Lower lobe of right lung (tissue), 2 donors: ENCODE measurements at regions not wholly inside any gene's neighbourhood (a gene's known extent, or its start where the extent isn't known, plus 50 kb on each side); places are given as distances from the start of the nearest gene placed in this dataset.
"Not testable (repeated sequence)": the region's sequence is repeated elsewhere in the genome, so short reads cannot be mapped to it uniquely, and the experiment has no call there.

Experiments
- ATAC-seq, 2 donors: fragments of 200-7000 bp; cut with Tn5 transposase; one replicate each; pipeline ENCODE4 v1.9.1; 2020 to 2022; ENCODE audit warnings: mild to moderate bottlenecking in 2 of 2, moderate library complexity in 2 of 2
- DNase-seq: peaks from one replicate; pipeline ENCODE4 v3.0.0-alpha.2; 2020
- H3K27ac ChIP-seq: fragments of 200-600 bp; one replicate; pipeline ENCODE4 v1.8.0; 2022
- H3K27me3 ChIP-seq: fragments of 200-600 bp; one replicate; pipeline ENCODE4 v1.8.0; 2022; ENCODE audit warnings: low read depth
- H3K36me3 ChIP-seq: fragments of 200-600 bp; one replicate; pipeline ENCODE4 v1.8.0; 2022; ENCODE audit warnings: mild to moderate bottlenecking
- H3K4me1 ChIP-seq: fragments of 200-600 bp; one replicate; pipeline ENCODE4 v1.8.0; 2022
- H3K4me3 ChIP-seq: fragments of 200-600 bp; one replicate; pipeline ENCODE4 v1.8.0; 2022; ENCODE audit warnings: mild to moderate bottlenecking
- H3K9me3 ChIP-seq: fragments of 200-600 bp; one replicate; pipeline ENCODE4 v1.8.0; 2022
- CTCF ChIP-seq: fragments of 200-600 bp; IDR thresholded peaks from one replicate; pipeline ENCODE4 v1.8.0; 2022; ENCODE audit warnings: antibody characterized with exemption, mild to moderate bottlenecking
- intact Hi-C: fragments of 100-400 bp; cut with DNase I; formaldehyde crosslinking; loops from one replicate; pipeline ENCODE4 v1.11.0; 2022
- donor health status: DM: no; HTN: yes; CAD: no; lungs with severe emphysema.

DNA sequence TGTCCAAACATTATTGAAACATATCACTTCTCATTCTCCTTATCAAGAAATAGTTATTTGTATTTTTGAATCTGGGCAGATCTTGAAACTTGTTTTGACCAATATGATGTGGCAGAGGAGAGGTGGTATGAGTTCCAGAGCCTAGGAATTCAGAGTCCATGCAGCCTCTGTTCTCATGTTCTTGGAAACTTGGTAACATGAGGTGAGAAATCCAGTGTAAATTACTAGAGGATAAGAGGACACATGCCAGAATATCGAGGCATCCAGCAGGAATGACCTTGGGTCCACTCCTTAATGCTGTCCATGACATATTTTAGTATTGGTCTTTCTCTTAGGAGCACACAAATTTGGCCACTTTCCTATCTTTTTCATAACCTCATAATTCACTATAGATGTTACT is 1374.6 kb downstream of the FSCB start:
- H3K27ac ChIP-seq = no peak overlapping the region
- intact Hi-C loops = no loop called here
- DNase-seq (no peak), ATAC-seq (no peak)
- no peaks in the 10 kb centered on the region for H3K27me3 ChIP-seq
- no peaks in the 10 kb centered on the region for H3K36me3 ChIP-seq
- TF ChIP-seq CTCF = no peak
- no peak overlapping the region for H3K4me3 ChIP-seq
- no peaks in the 10 kb centered on the region for H3K4me1 ChIP-seq
- H3K9me3 ChIP-seq = peaks cover 4% of the 10 kb centered on the region

DNA sequence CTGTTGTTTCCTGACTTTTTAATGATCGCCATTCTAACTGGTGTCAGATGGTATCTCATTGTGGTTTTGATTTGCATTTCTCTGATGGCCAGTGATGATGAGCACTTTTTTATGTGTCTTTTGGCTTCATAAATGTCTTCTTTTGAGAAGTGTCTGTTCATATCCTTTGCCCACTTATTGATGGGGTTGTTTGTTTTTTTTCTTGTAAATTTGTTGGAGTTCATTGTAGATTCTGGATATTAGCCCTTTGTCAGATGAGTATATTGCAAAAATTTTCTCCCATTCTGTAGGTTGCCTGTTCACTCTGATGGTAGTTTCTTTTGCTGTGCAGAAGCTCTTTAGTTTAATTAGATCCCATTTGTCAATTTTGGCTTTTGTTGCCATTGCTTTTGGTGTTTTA is 1378.7 kb downstream of the FSCB start:
- H3K36me3 ChIP-seq, H3K27ac ChIP-seq, H3K4me3 ChIP-seq, H3K9me3 ChIP-seq, H3K27me3 ChIP-seq, ATAC-seq, DNase-seq, H3K4me1 ChIP-seq, intact Hi-C loops: not testable (repeated sequence)

- H3K27ac ChIP-seq, ATAC-seq, H3K36me3 ChIP-seq, H3K9me3 ChIP-seq, H3K27me3 ChIP-seq, H3K4me3 ChIP-seq, DNase-seq, intact Hi-C loops, H3K4me1 ChIP-seq: not testable (repeated sequence)
These were observed 1379.2 kb downstream of the FSCB start for GRCh38 chr14:43127874-43128273.

DNA sequence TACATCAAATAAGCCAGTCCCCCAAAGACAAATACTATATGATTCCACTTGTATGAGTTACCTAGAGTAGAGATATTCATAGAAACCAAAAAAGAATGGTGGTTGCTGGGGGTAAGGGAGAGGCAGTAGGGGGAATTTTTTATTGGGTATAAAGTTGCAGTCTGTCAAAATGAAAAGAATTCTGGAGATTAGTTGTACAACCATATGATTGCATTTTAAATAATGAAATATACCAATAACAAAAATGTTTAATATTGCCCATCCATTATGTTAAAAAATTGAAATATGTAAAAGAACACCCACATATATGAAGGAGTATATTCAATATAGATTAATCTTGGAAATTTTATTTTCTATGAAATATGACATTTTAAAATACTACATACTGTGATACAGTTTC is 1383.5 kb downstream of the FSCB start:
- no peaks in the 10 kb centered on the region for H3K27me3 ChIP-seq
- H3K27ac ChIP-seq = no peak overlapping the region
- no peaks in the 10 kb centered on the region for H3K36me3 ChIP-seq
- H3K4me1 ChIP-seq = no peaks in the 10 kb centered on the region
- ATAC-seq (no peak), DNase-seq (no peak)
- no peak overlapping the region for H3K4me3 ChIP-seq
- peaks cover 3% of the 10 kb centered on the region for H3K9me3 ChIP-seq
- TF ChIP-seq CTCF = no peak
- intact Hi-C loops = no loop called here

GRCh38 chr14:43119672-43120071 is 1387.4 kb downstream of the FSCB start:
- Histone ChIP-seq H3K9me3 (peaks cover 3% of the 10 kb centered on the region), H3K27ac (no peak overlapping the region), H3K4me3 (no peak overlapping the region), H3K27me3 (no peaks in the 10 kb centered on the region), H3K4me1 (no peaks in the 10 kb centered on the region), H3K36me3 (no peaks in the 10 kb centered on the region)
- intact Hi-C loops = no loop called here
- DNase-seq = no peak
- TF ChIP-seq CTCF = no peak
- no peak for ATAC-seq

GRCh38 chr14:43116341-43116740 is 1390.7 kb downstream of the FSCB start:
- Histone ChIP-seq H3K36me3 (no peaks in the 10 kb centered on the region), H3K27ac (no peak overlapping the region), H3K4me1 (no peaks in the 10 kb centered on the region), H3K27me3 (no peaks in the 10 kb centered on the region), H3K4me3 (no peak overlapping the region), H3K9me3 (peaks cover 3% of the 10 kb centered on the region)
- no peak for DNase-seq
- no peak for ATAC-seq
- intact Hi-C loops = no loop called here
- TF ChIP-seq CTCF = no peak

DNA sequence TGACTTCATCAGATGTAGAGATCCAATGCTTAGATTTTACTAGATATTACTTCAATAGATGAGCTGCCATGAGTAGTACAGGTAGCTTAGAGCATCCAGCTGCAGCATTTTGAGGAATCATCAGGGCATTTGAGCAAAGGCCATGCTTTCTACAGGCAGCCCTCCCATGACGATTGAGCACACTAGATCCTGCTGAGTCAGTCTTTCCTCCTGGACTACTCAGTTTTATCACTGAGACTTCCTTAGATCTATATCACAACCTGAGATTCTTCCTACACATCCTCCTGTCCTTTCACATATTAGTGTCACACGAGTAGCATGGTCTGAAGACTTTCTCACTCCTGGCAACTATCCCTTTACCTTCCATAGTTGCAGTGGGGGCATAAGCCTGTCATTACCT is 1401.8 kb downstream of the FSCB start:
- H3K4me1 ChIP-seq = no peaks in the 10 kb centered on the region
- H3K9me3 ChIP-seq = no peaks in the 10 kb centered on the region
- DNase-seq (no peak), ATAC-seq (no peak)
- no peak overlapping the region for H3K27ac ChIP-seq
- intact Hi-C loops = no loop called here
- TF ChIP-seq CTCF = no peak
- no peaks in the 10 kb centered on the region for H3K36me3 ChIP-seq
- no peak overlapping the region for H3K4me3 ChIP-seq
- H3K27me3 ChIP-seq = no peaks in the 10 kb centered on the region
